ENCODE measurements at regions not wholly inside any gene's neighbourhood (a gene's known extent, or its start where the extent isn't known, plus 50 kb on each side); places are given as distances from the start of the nearest gene placed in this dataset.

DNA sequence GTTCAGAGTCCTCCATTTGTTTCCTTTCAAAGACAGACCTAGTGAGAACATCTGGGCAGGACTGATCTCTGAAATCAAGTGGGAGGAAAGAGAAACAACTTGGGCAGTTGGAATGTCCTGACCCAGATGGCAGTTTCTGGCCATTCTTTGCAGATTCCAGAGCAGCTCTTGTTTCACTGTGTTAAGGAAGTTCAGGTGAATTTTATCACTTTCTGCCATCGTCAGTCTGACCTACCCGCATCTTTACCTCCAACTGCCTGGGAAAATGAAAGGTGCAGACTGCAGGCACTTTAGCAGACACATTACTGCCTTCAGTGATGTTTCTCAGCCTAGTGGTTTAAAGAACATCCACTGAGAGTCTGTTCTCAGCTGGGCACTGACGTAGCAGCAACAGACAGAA is 216.2 kb downstream of the CEP135 start (continued):
- TF ChIP-seq, protein P1, sequence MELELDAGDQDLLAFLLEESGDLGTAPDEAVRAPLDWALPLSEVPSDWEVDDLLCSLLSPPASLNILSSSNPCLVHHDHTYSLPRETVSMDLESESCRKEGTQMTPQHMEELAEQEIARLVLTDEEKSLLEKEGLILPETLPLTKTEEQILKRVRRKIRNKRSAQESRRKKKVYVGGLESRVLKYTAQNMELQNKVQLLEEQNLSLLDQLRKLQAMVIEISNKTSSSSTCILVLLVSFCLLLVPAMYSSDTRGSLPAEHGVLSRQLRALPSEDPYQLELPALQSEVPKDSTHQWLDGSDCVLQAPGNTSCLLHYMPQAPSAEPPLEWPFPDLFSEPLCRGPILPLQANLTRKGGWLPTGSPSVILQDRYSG (CRISPR knock-in tag; IDR thresholded peaks at IDR 0.05): no peak
- TF ChIP-seq NR2F2 (IDR thresholded peaks at IDR 0.05; ENCODE audit: borderline replicate concordance, low read depth) (no peak), ARNTL (CRISPR knock-in tag; IDR thresholded peaks at IDR 0.05) (no peak), FOXJ3 (CRISPR knock-in tag; IDR thresholded peaks at IDR 0.05; ENCODE audit: borderline replicate concordance) (no peak), BCL6 (CRISPR knock-in tag; IDR thresholded peaks at IDR 0.05) (no peak), ZNF260 (CRISPR knock-in tag; IDR thresholded peaks at IDR 0.05; ENCODE audit: borderline replicate concordance, low read depth) (no peak)
- TF ChIP-seq, protein P2, sequence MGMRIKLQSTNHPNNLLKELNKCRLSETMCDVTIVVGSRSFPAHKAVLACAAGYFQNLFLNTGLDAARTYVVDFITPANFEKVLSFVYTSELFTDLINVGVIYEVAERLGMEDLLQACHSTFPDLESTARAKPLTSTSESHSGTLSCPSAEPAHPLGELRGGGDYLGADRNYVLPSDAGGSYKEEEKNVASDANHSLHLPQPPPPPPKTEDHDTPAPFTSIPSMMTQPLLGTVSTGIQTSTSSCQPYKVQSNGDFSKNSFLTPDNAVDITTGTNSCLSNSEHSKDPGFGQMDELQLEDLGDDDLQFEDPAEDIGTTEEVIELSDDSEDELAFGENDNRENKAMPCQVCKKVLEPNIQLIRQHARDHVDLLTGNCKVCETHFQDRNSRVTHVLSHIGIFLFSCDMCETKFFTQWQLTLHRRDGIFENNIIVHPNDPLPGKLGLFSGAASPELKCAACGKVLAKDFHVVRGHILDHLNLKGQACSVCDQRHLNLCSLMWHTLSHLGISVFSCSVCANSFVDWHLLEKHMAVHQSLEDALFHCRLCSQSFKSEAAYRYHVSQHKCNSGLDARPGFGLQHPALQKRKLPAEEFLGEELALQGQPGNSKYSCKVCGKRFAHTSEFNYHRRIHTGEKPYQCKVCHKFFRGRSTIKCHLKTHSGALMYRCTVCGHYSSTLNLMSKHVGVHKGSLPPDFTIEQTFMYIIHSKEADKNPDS (CRISPR knock-in tag; IDR thresholded peaks at IDR 0.05): no peak

DNA sequence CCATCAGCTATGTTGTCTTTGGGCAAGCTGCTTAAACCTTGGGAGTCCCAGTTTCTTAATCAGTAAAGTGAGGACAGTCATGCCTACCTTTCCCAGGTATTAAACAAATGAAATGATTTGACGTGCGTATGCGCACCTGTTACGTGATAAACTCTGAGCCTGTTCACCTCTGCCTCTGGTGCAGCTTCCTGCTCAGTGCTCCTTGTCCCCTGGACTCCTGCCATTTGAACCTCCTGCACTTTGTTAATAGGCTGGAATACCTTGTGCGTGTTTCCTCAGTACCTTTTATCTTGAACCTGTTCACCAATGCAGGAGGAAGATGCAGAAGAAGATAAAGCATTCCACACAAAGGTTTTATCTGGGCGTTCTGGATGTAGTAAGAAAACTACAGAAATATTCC is 211.9 kb downstream of the CEP135 start:
- no TSS peak for BruUV-seq (replicated peaks)
- Histone ChIP-seq H4K20me1 (ENCODE audit: insufficient read depth, low read length) (no peaks in the 10 kb centered on the region), H3K4me1 (ENCODE audit: insufficient read depth, low read length) (0 out of 2 replicates have a peak, but pooled peaks cover 5% of the 10 kb centered on the region), H3K9ac (ENCODE audit: insufficient read depth, low read depth, low read length) (no peak overlapping the region), H3K4me2 (ENCODE audit: low read depth, low read length) (no peak overlapping the region), H3K4me3 (replicated peaks in 1 of 3; ENCODE audit: insufficient read depth in 1 of 3, low read depth in 2 of 3, low read length in 3 of 3) (no peak overlapping the region), H3K79me2 (ENCODE audit: insufficient read depth, low read length) (no peaks in the 10 kb centered on the region), H2AFZ (ENCODE audit: low read length) (no peak overlapping the region), H3K27ac (ENCODE audit: extremely low read length, insufficient read depth, low read length) (no peak overlapping the region), H3K9me3 (ENCODE audit: low read length) (no peaks in the 10 kb centered on the region), H3K27me3 (ENCODE audit: control insufficient read depth in 1 of 2, insufficient read depth in 2 of 2, low read length in 2 of 2) (no peaks in the 10 kb centered on the region; a peak in 1 of 5 replicates), H3K36me3 (replicated peaks in 1 of 2; ENCODE audit: control insufficient read depth in 1 of 2, insufficient read depth in 2 of 2, low read length in 2 of 2) (no peaks in the 10 kb centered on the region)
- no peak for ATAC-seq
- intact Hi-C loops (cut with micrococcal nuclease; ENCODE audit: unreplicated experiment): no loop called here
- ChIA-PET POLR2A (no interaction called here), CTCF (ENCODE audit: low intra/inter-chr PET ratio, low total read pairs) (no interaction called here)
- DNase-seq (ENCODE audit: low spot score): no peak
- no peak for FAIRE-seq
- TF ChIP-seq, protein P3, sequence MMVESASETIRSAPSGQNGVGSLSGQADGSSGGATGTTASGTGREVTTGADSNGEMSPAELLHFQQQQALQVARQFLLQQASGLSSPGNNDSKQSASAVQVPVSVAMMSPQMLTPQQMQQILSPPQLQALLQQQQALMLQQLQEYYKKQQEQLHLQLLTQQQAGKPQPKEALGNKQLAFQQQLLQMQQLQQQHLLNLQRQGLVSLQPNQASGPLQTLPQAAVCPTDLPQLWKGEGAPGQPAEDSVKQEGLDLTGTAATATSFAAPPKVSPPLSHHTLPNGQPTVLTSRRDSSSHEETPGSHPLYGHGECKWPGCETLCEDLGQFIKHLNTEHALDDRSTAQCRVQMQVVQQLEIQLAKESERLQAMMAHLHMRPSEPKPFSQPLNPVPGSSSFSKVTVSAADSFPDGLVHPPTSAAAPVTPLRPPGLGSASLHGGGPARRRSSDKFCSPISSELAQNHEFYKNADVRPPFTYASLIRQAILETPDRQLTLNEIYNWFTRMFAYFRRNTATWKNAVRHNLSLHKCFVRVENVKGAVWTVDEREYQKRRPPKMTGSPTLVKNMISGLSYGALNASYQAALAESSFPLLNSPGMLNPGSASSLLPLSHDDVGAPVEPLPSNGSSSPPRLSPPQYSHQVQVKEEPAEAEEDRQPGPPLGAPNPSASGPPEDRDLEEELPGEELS (CRISPR knock-in tag; IDR thresholded peaks at IDR 0.05): no peak
- TF ChIP-seq GATAD1 (CRISPR knock-in tag; IDR thresholded peaks at IDR 0.05): no peak
- no peak for TF ChIP-seq ZNF761 (CRISPR knock-in tag; conservative IDR thresholded peaks at IDR 0.05)
- in situ Hi-C loops (cut with HindIII; ENCODE audit: extremely low pct_ligation_motif_present, low pct_unique_long_range_greater_than_20kb): no loop called here
- WGBS (ENCODE audit: low lambda C conversion rate): 67% methylated on average over 6 of the region's 6 CpGs

All from HepG2 (cell line).